ENCODE measurements at regions not wholly inside any gene's neighbourhood (a gene's known extent, or its start where the extent isn't known, plus 50 kb on each side); places are given as distances from the start of the nearest gene placed in this dataset.
"Not testable (repeated sequence)": the region's sequence is repeated elsewhere in the genome, so short reads cannot be mapped to it uniquely, and the experiment has no call there.

DNA sequence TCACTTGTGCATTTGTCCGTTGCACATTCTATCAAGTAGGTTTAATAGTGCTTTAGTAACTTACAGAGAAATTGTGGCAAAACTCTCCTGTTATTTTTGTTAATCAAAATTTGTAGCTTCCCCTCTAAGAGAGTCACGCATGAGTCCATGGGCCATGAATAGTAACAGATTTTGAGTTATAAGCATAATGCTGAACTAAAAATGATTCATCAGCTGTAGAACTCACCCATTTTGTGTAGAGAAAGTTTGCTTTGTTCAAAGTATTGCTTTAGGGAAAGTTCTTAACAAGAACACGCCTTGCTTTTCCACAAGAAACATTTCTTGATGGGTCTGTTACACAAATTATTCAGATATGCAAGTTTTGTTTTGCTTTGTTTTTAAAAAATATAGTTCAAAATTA is 1300.9 kb downstream of the CDH12 start:
- not testable (repeated sequence) for H3K9ac ChIP-seq (ENCODE audit: low read length); H3K27ac ChIP-seq (ENCODE audit: low read length); H3K9me3 ChIP-seq (ENCODE audit: insufficient read depth, low read length); H2AFZ ChIP-seq (ENCODE audit: low read depth, low read length); H3K36me3 ChIP-seq (replicated peaks; ENCODE audit: low read depth, low read length); H3K4me3 ChIP-seq (ENCODE audit: low read length); H3K4me2 ChIP-seq (ENCODE audit: low read length); H3K4me1 ChIP-seq (ENCODE audit: low read length); H3K79me2 ChIP-seq (ENCODE audit: low read length); H4K20me1 ChIP-seq (ENCODE audit: insufficient read depth, low read length); H3K27me3 ChIP-seq (ENCODE audit: low read depth, low read length)

DNA sequence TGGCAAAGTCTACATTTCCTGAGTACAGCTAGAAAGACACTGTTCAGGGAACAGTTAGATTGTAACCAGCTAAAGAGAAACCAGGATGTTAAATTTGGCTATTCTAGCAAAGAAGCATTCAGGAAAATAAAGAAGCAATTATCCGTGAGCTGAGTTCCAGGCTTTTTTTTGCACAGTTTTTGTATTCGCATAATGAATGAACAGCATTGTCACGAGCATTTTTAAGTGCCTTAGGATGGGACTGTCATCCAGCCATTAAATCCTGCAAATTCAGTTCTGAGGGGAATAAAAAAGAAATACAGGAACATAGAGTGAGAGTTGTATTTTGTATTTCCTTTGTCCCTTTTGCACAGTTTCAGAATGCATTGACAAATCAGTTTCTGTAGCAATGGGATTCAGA is 1302.2 kb downstream of the CDH12 start:
- not testable (repeated sequence) for H2AFZ ChIP-seq (ENCODE audit: low read depth, low read length); H3K36me3 ChIP-seq (replicated peaks; ENCODE audit: low read depth, low read length); H3K4me3 ChIP-seq (ENCODE audit: low read length); H3K27ac ChIP-seq (ENCODE audit: low read length); H3K4me1 ChIP-seq (ENCODE audit: low read length); H3K9ac ChIP-seq (ENCODE audit: low read length); H4K20me1 ChIP-seq (ENCODE audit: insufficient read depth, low read length); H3K9me3 ChIP-seq (ENCODE audit: insufficient read depth, low read length); H3K79me2 ChIP-seq (ENCODE audit: low read length); H3K27me3 ChIP-seq (ENCODE audit: low read depth, low read length); H3K4me2 ChIP-seq (ENCODE audit: low read length)

DNA sequence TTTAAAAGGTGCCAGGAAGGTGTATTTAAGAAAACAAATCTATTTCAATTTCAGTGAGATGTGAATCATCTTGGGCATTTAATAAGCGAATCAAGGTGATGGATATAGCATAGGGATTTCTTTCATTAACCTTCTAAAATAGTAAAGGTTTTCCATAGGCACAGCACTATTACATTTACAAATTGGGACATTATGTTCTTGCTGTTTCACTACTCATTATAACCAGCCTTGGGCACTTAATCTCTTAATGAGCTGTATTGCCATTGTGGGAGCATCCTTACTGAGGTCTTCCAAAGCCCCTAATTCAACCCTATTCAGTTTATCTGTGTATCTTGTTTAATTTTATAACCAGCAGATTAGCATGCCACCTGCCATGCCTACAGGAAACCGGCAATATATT is 1305.5 kb downstream of the CDH12 start:
- not testable (repeated sequence) for H3K9me3 ChIP-seq (ENCODE audit: insufficient read depth, low read length); H3K79me2 ChIP-seq (ENCODE audit: low read length); H3K27ac ChIP-seq (ENCODE audit: low read length); H3K27me3 ChIP-seq (ENCODE audit: low read depth, low read length); H3K4me2 ChIP-seq (ENCODE audit: low read length); H3K9ac ChIP-seq (ENCODE audit: low read length); H3K4me1 ChIP-seq (ENCODE audit: low read length); H4K20me1 ChIP-seq (ENCODE audit: insufficient read depth, low read length); H3K4me3 ChIP-seq (ENCODE audit: low read length); H3K36me3 ChIP-seq (replicated peaks; ENCODE audit: low read depth, low read length); H2AFZ ChIP-seq (ENCODE audit: low read depth, low read length)

- H3K36me3 ChIP-seq (replicated peaks; ENCODE audit: low read depth, low read length); H3K4me3 ChIP-seq (ENCODE audit: low read length); H3K4me1 ChIP-seq (ENCODE audit: low read length); H3K4me2 ChIP-seq (ENCODE audit: low read length); H3K79me2 ChIP-seq (ENCODE audit: low read length); H2AFZ ChIP-seq (ENCODE audit: low read depth, low read length); H3K27ac ChIP-seq (ENCODE audit: low read length); H3K27me3 ChIP-seq (ENCODE audit: low read depth, low read length); H3K9me3 ChIP-seq (ENCODE audit: insufficient read depth, low read length); H3K9ac ChIP-seq (ENCODE audit: low read length); H4K20me1 ChIP-seq (ENCODE audit: insufficient read depth, low read length): not testable (repeated sequence)
Observed at GRCh38 chr5:21535114-21535513, 1318.0 kb downstream of the CDH12 start.

- H3K79me2 ChIP-seq (ENCODE audit: low read length); H3K4me2 ChIP-seq (ENCODE audit: low read length): not testable (repeated sequence)
Observed at GRCh38 chr5:21521157-21521556, 1332.0 kb downstream of the CDH12 start.

DNA sequence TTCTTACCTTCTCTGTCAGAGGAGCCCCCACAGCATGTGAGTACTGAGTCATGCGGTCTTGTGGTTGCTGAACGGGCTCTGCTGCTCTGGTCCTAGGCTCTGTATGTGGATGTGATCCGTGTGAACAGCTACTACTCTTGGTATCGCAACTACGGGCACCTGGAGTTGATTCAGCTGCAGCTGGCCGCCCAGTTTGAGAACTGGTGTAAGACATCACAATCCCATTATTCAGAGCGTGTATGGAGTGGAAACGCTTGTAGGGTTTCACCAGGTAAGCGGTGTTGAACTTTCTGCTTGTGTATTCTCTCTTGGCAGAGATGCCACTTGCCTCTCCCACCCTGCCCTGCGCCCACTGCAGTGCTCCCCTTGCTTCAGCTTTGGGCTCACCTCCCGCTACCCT is 1356.2 kb downstream of the CDH12 start:
- H3K9ac ChIP-seq (ENCODE audit: low read length); H3K27me3 ChIP-seq (ENCODE audit: low read depth, low read length); H3K79me2 ChIP-seq (ENCODE audit: low read length); H3K4me3 ChIP-seq (ENCODE audit: low read length); H3K36me3 ChIP-seq (replicated peaks; ENCODE audit: low read depth, low read length); H3K9me3 ChIP-seq (ENCODE audit: insufficient read depth, low read length); H3K4me1 ChIP-seq (ENCODE audit: low read length); H4K20me1 ChIP-seq (ENCODE audit: insufficient read depth, low read length); H3K27ac ChIP-seq (ENCODE audit: low read length); H3K4me2 ChIP-seq (ENCODE audit: low read length); H2AFZ ChIP-seq (ENCODE audit: low read depth, low read length): not testable (repeated sequence)

More at GRCh38 chr5:21521157-21521556, 1332.0 kb downstream of the CDH12 start:
- not testable (repeated sequence) for H3K36me3 ChIP-seq (replicated peaks; ENCODE audit: low read depth, low read length); H3K27ac ChIP-seq (ENCODE audit: low read length); H3K4me1 ChIP-seq (ENCODE audit: low read length); H3K9me3 ChIP-seq (ENCODE audit: insufficient read depth, low read length); H3K27me3 ChIP-seq (ENCODE audit: low read depth, low read length); H4K20me1 ChIP-seq (ENCODE audit: insufficient read depth, low read length); H3K4me3 ChIP-seq (ENCODE audit: low read length); H3K9ac ChIP-seq (ENCODE audit: low read length); H2AFZ ChIP-seq (ENCODE audit: low read depth, low read length)

GRCh38 chr5:21496056-21496455 is 1357.1 kb downstream of the CDH12 start:
- not testable (repeated sequence) for H3K36me3 ChIP-seq (replicated peaks; ENCODE audit: low read depth, low read length); H3K4me2 ChIP-seq (ENCODE audit: low read length); H3K4me3 ChIP-seq (ENCODE audit: low read length); H4K20me1 ChIP-seq (ENCODE audit: insufficient read depth, low read length); H3K9ac ChIP-seq (ENCODE audit: low read length); H3K79me2 ChIP-seq (ENCODE audit: low read length); H3K27ac ChIP-seq (ENCODE audit: low read length); H2AFZ ChIP-seq (ENCODE audit: low read depth, low read length); H3K27me3 ChIP-seq (ENCODE audit: low read depth, low read length); H3K9me3 ChIP-seq (ENCODE audit: insufficient read depth, low read length); H3K4me1 ChIP-seq (ENCODE audit: low read length)

GRCh38 chr5:21495235-21495634 is 1357.9 kb downstream of the CDH12 start:
- H3K9me3 ChIP-seq (ENCODE audit: insufficient read depth, low read length); H3K9ac ChIP-seq (ENCODE audit: low read length); H3K27me3 ChIP-seq (ENCODE audit: low read depth, low read length); H3K4me1 ChIP-seq (ENCODE audit: low read length); H3K27ac ChIP-seq (ENCODE audit: low read length); H3K4me3 ChIP-seq (ENCODE audit: low read length); H3K4me2 ChIP-seq (ENCODE audit: low read length); H3K36me3 ChIP-seq (replicated peaks; ENCODE audit: low read depth, low read length); H3K79me2 ChIP-seq (ENCODE audit: low read length); H2AFZ ChIP-seq (ENCODE audit: low read depth, low read length); H4K20me1 ChIP-seq (ENCODE audit: insufficient read depth, low read length): not testable (repeated sequence)

- not testable (repeated sequence) for H3K9ac ChIP-seq (ENCODE audit: low read length); H3K27me3 ChIP-seq (ENCODE audit: low read depth, low read length); H4K20me1 ChIP-seq (ENCODE audit: insufficient read depth, low read length); H3K4me3 ChIP-seq (ENCODE audit: low read length); H2AFZ ChIP-seq (ENCODE audit: low read depth, low read length); H3K79me2 ChIP-seq (ENCODE audit: low read length); H3K4me1 ChIP-seq (ENCODE audit: low read length); H3K9me3 ChIP-seq (ENCODE audit: insufficient read depth, low read length); H3K36me3 ChIP-seq (replicated peaks; ENCODE audit: low read depth, low read length); H3K4me2 ChIP-seq (ENCODE audit: low read length); H3K27ac ChIP-seq (ENCODE audit: low read length)
Observed at GRCh38 chr5:21494033-21494432, 1359.1 kb downstream of the CDH12 start.

DNA sequence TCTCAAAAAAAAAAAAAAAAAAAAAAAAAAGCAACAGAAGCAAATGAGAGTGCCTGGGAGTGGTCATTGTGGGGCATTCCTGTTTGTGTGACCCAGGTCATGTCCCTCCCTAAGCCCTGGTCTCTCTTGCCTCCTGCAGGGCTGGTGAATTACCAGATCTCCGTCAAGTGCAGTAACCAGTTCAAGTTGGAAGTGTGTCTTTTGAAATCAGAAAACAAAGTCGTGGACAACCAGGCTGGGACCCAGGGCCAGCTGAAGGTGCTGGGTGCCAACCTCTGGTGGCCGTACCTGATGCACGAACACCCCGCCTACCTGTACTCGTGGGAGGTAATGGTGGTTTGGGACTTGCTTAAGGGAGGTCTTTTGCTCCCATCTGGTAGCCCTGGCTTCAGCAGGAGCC is 1362.0 kb downstream of the CDH12 start:
- H3K4me1 ChIP-seq (ENCODE audit: low read length); H3K27me3 ChIP-seq (ENCODE audit: low read depth, low read length); H3K9me3 ChIP-seq (ENCODE audit: insufficient read depth, low read length); H3K36me3 ChIP-seq (replicated peaks; ENCODE audit: low read depth, low read length); H3K79me2 ChIP-seq (ENCODE audit: low read length); H3K27ac ChIP-seq (ENCODE audit: low read length); H3K4me3 ChIP-seq (ENCODE audit: low read length); H3K4me2 ChIP-seq (ENCODE audit: low read length); H3K9ac ChIP-seq (ENCODE audit: low read length); H2AFZ ChIP-seq (ENCODE audit: low read depth, low read length); H4K20me1 ChIP-seq (ENCODE audit: insufficient read depth, low read length): not testable (repeated sequence)
